ENCODE measurements at regions not wholly inside any gene's neighbourhood (a gene's known extent, or its start where the extent isn't known, plus 50 kb on each side); places are given as distances from the start of the nearest gene placed in this dataset.

DNA sequence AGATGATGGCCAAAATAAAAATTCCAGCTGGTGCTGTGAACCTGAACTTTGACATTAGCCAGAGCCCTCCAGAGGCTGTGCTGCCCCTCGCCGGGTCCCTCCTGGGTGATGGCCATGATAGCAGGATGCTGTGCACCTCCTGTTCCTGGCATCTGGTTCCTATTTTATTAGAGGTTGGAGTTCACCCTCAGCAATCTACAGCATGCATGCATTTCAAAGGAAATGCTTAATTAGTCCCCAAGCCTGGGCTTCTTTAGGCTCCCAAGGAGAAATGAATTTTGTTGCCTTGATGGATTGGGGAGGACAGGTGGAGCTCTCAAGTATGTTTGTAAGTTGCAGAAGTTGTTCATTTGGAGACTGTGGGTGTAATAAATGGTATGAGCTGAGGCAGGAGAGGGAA, 166.9 kb downstream of the GLI2 start:
- DNase-seq: no peak

DNA sequence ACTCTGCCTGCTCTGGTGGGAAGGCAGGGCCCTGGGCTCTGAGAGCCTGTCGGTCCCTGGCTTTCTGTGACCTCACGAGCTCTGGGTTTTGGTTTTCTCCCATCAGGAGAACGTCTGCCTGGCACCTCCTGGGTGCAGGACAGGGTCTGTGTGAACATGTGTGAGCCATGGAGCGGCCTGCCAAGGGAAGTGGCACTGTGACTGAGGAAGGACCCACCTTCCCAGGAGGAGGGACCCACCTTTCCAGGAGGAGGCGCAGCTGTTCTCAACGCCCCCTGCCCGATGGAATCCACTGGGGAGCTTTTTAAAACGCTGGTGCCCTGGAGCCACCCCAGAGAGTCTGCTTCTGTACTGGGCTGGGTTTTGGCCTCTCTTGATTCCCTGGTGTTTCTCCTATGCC, 168.7 kb downstream of the GLI2 start:
- DNase-seq: no peak

DNA sequence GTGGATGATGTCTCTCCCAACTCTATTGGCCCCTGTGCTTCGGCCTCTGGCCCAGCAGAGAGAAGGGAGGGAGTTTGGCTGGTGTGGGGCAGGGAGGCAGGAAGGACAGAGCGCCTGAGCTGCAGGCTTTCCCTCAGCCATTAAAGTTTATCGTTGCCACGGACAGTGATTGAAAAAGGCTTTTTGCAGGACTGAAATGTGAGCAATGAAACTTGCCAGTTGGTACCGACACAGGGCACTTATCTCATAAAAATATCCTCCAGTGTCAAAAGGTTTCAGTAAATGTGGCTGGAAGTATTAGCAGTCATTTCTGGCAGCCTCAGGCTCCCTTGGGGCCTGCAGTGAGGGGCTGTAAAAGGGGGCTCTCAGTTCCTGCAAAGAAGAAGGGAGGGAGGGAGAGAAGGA, 169.2 kb downstream of the GLI2 start:
- no peak for DNase-seq

DNA sequence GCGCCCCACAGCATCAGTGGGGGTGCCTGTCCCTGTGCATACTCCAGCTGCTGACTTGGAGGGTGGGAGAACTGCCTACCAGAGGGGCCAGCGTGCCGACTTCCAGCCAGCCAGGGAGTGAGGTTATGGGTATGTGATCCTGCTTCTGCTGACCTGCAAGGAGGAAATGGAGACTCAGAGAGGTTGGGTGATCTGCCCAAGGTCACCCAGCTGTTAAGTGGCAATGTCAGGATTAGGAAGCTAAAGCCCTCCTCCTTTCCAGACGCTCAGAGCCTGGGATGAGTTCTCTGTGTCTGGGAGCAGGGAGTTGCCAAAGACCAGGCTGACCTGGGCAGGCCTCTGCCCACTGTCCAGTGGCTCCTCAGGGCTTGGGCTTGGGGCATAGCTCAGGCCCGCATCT, 169.6 kb downstream of the GLI2 start:
- DNase-seq: no peak

DNA sequence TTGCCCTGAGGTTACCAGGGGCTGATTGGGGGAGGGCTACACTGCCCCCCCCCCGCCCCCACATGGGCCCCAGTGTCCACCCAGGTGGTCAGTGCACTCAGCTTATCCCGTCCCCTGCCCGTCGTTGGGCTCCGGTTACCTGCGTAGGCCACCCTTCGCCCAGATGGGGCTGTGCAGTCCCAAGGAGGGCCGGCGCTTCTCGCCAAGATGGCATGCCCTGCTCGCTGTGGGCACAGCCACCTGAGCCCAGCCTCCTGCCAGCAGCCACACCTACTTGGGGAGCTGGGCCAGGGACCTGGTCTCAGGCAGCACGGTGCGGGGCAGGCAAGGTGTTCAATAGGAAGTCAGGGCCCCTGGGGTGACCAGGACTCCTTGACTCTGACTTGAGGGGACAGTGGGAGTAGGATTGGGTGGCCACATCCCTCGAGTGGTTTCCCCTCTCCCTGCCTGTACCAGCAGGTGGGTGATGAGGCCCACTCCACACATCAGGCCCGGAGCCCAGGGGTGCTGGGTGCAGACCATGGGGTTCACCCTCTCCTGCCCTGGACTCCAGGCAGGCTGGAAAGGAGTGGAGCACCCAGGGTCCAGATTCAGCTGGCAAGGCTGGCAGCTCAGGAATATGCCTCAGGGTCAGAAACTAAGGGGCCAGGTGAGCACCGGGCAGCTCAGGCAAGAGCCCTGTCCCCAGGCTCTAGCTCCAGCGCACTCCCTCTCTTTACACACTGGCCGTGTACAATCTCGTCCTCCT, 170.3 kb downstream of the GLI2 start:
- DNase-seq: no peak

DNA sequence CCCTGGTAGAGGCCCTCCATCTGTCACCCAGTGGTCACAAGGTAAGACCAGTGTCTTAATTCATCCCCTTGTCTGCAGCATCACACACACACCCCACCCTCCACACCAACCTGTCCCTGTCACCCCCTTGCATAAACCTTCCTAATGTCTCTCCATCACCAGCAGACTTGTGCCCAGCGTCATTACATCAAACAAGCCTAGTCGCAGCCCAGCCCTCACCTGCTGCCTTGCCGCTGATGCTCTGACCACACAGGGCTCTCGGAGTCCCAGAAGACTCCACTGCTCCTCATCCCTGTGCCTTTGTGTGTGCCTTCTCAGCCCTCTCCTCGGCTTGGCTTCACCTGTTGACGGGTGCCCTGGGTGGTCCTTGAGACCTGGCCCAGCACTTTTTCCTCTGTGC, 171.2 kb downstream of the GLI2 start:
- no peak for DNase-seq

DNA sequence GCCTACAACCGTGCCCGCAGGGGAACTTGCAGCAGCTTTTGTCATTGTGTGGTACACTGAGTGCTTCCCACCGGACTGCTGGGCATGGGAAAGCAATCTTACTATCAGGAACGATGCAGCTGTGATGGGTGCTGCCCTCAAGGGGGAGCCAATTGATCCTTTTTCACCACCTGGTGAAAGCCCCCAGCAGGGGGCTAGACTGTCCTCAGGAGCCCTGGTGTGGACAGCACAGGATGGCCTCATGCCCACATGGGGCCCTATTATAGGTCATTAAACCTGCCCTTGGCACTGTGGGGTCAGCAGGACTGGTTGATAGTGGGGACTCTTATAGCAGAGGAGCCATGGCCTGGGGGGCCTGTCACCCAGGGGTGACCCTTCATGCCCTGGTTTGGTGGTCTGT, 172.2 kb downstream of the GLI2 start:
- no peak for DNase-seq

DNA sequence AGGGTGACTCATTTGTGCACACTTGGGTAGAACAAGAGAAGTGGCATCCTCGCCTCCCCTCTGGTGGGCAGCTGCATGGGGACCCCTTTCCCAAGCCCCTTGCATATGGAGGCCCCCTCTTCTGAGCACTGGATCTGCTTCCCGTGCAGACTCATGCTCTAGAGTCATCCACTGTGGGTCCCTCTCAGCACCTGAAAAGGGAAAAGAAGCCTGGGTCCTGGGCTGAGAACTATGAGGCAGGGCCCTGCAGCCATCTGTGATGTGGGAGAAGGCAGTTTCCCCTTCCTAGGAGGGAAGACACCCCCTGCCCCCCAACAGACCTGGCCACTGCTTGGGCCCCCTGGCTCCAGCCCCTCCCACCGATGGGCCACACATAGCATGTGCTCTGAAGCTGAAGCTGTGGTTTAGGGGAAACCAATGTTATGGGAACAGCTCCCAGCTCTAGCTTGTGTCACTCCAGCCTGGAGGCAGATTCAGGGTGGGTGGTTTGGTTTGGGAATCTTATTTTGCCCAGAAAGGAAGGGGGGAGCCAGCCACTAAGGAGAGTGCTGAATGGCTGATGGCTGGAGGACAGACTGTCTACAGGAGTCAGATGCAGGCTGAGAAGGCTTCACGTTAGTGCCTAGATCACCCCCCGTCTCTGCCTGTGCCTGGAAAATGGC, 172.8 kb downstream of the GLI2 start:
- no peak for DNase-seq

DNA sequence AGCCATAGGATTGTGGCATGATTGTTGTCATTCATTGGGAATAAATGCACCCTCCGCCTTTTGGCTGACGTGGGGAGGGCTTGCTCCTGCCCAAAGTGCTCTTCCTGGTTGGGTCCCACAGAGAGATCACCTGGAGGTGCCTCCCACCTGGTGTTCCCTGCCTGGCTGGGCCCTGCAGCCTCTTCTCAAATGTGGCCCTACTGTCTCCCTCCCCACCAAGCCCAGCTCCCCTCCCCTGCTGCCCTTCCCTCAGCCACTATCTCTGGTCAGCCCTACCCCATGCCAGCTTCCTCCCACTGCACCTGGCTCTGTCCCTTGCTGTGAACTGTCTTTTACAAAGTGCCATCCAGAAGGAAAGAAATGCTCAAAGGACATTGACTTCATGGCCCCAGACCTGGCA, 173.4 kb downstream of the GLI2 start:
- DNase-seq: no peak

DNA sequence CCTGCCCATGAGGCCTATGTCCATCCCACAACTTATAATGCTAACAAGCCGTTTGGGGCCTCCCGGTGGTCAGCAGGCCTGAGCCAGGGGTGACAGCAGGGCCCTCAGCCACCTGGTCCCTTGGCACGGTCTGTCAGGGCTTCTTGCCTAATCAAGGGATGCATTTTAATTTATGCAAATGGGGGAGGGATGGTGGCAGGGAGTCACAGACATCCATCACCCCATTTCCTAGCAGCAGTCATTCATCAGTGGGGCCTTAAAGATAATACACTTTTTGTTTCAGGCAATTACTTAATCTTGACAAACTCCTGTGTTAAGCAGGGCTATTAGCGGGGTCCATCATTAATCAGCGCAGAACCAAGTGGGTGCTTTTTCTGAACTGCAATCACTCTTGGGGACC, 174.5 kb downstream of the GLI2 start:
- no peak for DNase-seq

DNA sequence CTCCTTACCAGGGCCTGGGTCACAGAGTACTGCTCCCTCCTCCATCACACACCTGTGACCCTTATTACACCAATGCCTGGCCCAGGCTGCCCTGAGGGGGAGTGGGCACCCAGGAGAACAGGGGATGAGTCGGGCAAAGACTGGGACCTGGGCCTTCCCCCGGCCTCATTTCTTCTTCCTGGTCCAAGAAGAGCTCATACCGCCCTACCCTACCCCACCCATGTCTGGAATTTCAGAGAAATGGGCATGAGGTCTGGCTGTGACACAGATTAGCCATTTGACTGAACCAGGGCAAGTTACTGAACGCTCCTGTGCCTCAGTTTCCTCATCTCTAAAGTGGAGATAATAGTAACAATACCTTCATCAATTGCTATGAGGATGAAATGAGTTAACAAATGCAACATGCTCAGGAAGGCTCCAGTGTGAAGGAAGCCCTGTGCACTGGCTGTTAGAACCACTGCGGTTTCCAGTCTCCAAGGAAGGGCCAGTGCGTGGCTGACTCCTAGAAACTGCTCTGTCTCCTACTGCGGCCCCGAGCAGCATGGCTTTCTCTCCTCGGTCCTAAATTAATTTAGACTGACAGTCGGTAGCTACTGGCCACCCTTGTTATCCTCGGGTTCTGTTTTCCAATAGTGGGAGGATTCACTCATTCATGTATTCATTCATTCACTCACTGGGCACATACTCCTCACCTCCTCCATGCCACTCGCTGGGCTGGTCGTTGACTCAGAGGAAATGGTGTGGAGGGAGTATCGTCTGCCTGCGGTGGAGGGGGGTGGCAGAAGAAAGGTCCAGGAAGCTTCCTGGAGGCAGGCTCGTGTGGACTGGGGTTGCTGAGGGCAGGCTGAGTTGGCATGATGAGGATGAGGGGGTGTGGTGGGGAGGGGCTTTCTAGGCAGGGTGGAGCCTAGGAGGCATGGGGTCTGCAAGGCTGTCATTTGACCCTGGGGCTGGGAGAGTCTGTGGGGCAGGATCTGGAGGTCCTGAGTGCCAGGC, 175.6 kb downstream of the GLI2 start:
- DNase-seq: no peak

DNA sequence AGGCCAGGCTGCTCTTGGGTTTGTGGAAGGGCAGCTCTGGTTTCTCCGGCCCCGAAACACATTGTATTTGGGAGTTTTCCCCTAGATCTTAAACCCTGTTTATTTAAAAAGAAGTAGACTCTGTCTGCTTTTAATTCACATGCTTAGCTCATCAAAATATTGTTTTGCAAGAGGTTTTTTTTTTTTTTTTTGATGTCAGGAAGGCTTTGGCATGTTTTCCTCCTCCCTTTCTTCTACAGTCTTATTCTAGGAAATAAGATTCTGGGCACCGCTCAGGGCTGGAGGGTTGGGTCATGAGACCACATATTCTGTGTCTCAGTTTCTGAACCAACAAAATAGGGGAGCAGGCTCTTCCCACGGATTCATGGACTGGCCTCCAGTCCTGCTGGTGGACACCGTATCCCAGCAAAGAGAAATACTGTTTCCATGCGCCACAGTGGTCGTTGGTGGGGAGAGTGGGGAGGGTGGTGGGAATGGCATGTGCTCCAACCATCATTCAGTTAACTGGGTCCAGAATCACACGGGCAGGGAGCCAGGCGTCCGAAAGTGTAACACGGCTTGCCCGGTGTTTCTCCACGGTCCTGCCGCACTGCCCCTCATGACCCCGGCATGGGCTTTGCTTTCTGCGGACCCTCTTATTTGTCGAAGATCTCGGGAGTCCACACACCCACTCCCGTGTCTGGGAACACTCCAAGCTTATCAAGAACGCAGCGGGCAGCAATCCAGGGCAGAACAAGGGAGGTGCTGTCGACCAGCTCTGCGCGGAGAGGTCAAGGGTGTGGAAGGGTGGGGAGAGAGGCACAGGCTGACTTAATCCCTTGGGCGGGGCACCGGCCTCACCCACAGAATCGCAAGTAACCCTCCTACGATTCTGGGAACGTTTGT, 176.7 kb downstream of the GLI2 start:
- DNase-seq: no peak

DNA sequence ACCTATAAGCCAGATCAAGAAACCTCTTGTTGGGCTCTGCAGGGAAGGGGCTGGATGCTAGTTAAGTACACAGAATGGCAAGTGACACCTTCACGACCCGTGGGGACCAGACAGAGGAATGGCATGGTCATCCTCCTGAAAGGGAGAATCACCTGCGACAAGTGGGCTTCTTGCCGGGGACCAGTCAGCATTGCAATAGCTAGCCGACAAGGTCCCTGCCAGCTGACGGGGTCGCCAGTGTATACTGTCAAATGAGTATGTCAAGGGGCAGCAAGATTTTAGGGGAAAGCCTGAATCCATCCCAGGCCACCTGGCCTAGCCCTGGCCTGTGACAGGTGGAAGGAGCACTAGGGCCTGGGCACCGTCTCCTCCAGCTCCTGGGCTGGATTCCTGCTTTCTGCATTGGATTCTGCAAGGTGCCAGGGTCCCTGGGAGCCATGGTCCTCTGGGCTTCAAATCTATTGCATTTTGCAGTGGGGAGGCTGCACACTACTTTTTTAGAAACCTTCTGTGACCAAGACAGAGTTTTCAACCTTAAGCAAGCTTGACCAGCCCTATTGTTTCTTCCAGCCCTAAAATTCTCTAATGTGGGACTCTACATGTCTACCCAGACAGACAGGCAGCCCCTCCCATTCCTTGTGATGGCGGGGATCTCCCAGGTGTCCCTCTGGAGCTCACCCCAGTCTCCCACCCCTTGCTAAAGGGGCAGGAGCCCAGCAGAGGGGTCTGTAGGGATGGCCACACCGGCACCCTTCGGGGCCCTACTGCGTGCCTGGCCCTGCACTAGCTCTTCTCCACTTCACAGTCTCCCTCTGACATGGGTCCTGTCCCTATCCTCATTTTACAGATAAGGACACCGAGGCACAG, 178.5 kb downstream of the GLI2 start:
- DNase-seq: no peak

DNA sequence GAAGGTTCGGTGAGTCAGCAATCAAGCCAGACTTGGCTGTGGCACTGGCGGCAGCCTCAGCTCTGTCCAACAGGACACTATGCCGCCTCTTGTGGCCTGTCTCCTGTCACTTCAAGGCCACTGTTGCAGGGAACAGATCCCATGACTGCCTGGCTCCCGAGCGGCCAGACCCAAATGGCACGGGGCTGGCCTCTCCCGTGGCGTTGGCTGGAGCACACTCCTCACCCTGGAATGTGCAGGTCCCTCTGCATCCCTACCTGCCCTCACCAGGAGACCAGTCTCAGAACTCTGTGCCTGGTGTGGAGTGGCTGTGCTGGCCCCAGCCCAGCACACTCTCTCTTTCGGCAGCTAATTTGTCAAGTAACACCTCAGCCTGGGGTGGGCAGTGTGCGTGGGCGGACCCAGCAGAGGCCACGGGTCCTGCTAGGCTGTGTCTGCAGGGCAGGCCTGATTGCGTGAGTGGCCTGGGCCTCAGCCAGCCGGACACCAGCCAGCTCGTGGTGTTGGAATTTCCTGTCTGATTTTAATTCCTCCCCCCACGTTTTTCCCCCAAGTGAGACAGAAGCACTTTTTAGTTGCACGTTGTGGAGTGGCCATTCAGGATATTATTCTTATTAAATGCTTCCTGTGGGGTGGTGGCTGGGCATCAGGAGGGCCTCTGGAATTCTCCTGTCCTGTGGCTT, 179.3 kb downstream of the GLI2 start:
- DNase-seq: no peak

DNA sequence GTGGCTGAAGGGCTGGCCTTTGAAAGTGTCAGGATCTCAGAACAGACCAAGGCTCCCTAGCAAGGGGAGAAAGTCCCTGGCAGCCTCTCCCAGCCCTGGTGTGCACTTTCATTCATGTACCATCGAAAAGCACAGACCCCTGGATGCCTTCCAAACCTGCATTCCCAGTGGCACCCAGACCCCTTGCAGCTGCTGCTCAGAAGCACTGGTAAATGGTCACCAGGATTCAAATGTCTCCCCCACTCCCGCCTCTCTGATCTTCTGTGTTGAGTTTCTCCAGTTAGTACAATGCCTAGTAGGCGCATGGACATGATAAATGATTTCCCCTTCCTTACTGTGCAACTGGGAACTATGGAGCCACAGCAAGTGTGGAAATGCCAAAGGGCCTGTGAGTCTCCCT, 180.0 kb downstream of the GLI2 start:
- no peak for DNase-seq

DNA sequence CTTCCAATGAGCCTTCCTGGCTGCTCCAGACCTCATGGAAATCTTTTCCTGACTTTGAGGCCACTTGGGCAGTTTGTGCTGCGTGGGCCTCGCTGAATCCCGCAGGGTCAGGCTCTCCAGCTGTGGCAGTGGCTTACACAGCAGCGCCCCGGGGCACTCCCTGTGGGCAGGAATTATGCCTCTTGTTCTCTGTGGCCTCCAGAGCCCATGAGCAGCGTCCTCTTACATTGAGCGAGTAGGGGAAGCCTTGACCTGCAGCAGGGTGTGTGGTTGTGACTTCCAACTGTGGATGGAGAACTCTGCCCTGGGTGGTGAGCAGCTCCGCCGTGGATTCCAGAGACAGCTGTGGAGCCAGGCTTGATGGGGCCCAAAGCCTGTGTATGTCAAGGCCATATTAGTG, 180.8 kb downstream of the GLI2 start:
- DNase-seq: no peak

DNA sequence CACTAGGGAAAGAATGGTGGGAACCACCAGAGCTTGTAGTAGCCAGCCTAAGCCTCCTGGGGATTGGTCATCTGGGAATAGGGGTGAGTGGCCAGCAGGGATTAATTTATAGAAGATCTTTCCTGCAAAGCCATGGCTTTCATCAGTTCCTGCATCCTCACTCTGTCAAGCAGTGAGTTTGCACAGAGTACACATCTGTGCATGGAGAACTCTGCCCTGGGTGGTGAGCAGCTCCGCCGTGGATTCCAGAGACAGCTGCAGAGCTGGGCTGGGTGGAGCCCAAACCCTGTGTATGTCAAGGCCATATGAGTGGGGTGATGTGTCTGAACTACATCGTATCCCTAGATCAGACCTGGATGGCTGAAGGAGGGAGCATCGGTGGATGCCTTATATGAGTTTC, 182.2 kb downstream of the GLI2 start:
- no peak for DNase-seq

DNA sequence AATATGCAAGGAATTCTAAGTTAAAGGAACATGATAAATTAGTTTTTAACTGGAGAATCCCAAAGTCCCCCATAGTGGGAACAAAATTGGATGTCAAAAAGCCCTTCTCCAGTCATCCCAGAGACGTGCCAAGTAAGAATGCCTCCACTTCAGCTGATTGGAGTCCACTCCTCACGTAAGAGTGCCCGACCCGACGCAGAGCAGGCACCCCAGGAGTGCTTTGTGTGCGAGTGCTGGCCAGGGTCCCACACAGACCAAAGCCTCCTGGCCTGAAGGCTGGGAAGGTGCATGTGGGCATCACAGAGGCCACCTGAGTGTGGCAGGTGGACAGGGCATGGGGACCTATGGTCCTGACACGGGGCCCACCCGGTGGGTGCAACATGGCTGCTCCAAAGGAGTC, 183.5 kb downstream of the GLI2 start:
- DNase-seq: no peak

DNA sequence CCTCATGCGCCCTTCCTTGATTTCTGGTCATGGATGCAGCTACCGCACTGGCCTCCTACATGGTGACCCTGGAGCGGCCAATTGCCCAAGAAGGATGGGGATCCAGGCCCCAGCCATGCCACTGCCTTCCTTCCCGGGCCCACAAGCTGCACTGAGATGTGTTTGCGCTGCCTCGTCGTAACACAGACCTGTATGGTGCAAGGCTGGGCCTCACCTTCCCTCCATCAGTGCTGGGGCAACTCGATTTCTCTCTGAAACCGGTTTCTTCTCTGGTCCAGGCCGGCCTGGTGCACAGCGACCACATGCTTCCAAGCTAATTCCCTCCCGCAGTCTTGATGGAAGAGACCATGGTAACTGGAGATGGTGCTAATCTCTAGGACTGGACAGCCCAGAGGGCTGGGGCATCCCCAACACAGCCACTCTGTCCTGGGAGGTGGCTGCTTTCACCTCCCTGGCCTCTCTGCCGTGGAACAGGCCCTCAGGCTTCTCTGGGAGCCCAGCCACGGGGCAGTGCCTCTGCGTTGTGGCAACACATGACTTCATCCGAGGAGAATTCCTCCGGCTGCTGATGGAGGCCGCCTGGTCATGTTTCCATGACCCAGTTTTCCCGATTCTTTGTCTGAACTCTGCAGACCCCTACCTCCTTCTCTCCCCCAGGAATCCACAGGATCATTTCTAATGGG, 184.2 kb downstream of the GLI2 start:
- no peak for DNase-seq

DNA sequence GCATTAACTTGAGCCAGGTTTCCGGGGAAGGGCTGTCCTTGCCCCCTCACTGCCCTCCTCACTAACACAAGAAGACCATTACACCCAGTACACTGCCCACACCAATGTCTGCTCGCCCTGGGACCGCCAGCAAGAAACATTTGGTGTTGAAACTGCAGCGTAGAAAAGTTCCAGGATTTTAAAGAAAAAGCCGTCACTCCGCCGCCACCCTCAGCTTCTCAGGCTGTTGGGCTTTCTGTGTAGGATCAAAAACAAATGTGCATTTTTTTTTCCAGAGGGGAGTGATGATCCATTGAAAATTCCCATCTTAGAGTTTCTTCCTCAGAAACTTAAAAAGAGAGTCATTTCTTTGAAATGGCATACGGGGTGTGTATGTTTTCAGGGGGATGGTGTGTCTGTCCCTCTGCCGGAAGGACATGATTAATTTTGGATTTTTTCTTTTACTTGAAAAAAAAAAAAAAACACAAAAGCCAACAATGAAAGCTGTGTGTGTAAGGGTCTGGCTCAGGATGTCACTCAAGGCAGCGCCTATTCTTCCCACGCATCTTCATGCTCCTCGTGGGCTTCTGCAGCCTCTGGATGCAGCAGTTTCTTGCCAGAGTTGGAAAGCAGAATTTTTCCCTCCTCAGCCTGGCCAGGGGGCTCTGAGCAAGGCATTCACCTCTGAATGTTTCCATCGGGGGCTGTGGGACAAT, 184.9 kb downstream of the GLI2 start:
- DNase-seq: no peak
